A549 (cell line): ENCODE measurements at regions not wholly inside any gene's neighbourhood (a gene's known extent, or its start where the extent isn't known, plus 50 kb on each side); places are given as distances from the start of the nearest gene placed in this dataset.

Source experiments
- ATAC-seq, 2 experiments: fragments of 200-7000 bp in 1 of 2; fragments of >200 bp in 1 of 2; cut with Nextera tagmentation in 1 of 2; cut with Tn5 transposase in 1 of 2; 3 replicates each; pipeline versions ENCODE4 v1.8.0 to v1.9.1; 2018 to 2020; ENCODE audit warnings: mild to moderate bottlenecking in 1 of 2, moderate library complexity in 1 of 2
- CTCF ChIA-PET: fragments of 300-600 bp; sonication (Branson Sonifier 250); formaldehyde crosslinking; extraction: SDS; loops from one replicate; lab custom pipeline; 2021; ENCODE audit warnings: antibody characterized with exemption, inconsistent platforms; lab: Yijun Ruan, JAX
- POLR2A ChIA-PET: fragments of 350-600 bp; formaldehyde crosslinking; extraction: SDS; loops from one replicate; lab custom pipeline; 2021; ENCODE audit warnings: antibody characterized with exemption, inconsistent platforms; lab: Yijun Ruan, JAX
- DNase-seq, 2 experiments: peaks; one replicate each; pipeline versions ENCODE4 v3.0.0 to v3.0.0-alpha.2; 2011 to 2016; ENCODE audit warnings: low read depth in 1 of 2, low spot score in 1 of 2
- FAIRE-seq: peaks from 2 replicates; lab custom pipeline; 2011; peaks lifted over from hg19 to GRCh38; lab: Jason Lieb, UNC
- H3K27ac ChIP-seq, 2 experiments: fragments of >200 bp; sonication (Bioruptor Twin); formaldehyde crosslinking; 3 replicates each; pipeline ENCODE4 v1.5.1; 2016 to 2017
- H3K4me1 ChIP-seq: fragments of >200 bp; sonication (Bioruptor Twin); formaldehyde crosslinking; 3 replicates; pipeline ENCODE4 v1.6.1; 2016
- H3K4me2 ChIP-seq: fragments of >200 bp; sonication (Bioruptor Twin); formaldehyde crosslinking; 3 replicates; pipeline ENCODE4 v1.6.1; 2016
- H3K4me3 ChIP-seq: fragments of >200 bp; sonication (Bioruptor Twin); formaldehyde crosslinking; 3 replicates; pipeline ENCODE4 v1.5.1; 2016
- H3K9me3 ChIP-seq: fragments of >200 bp; sonication (Bioruptor Twin); formaldehyde crosslinking; 3 replicates; pipeline ENCODE4 v1.6.1; 2016
- ATOH8 ChIP-seq: fragments of 250-450 bp; sonication (Bioruptor Pico); IDR thresholded peaks from 2 replicates; pipeline ENCODE4 v1.5.0; 2020; ENCODE audit warnings: low read depth, mild to moderate bottlenecking, moderate library complexity
- CEBPB ChIP-seq, 2 experiments: fragments of >200 bp in 1 of 2; sonication (Bioruptor Twin) in 1 of 2; formaldehyde crosslinking in 1 of 2; IDR thresholded peaks; 2 replicates each; pipeline ENCODE4 v1.6.1; 2012 to 2016
- CHD2 ChIP-seq: fragments of 150-350 bp; IDR thresholded peaks from 2 replicates; pipeline ENCODE4 v1.6.1; 2014; ENCODE audit warnings: low read length; ENCODE audit not compliant: partially characterized antibody
- CHD4 ChIP-seq: fragments of 200-600 bp; sonication (generic); IDR thresholded peaks from 2 replicates; pipeline ENCODE4 v1.6.1; 2016; ENCODE audit warnings: antibody characterized with exemption, mild to moderate bottlenecking, borderline replicate concordance
- CTCF ChIP-seq: fragments of >200 bp; sonication (Bioruptor Twin); formaldehyde crosslinking; IDR thresholded peaks from 3 replicates; pipeline ENCODE4 v1.5.1; 2016
- E2F6 ChIP-seq: IDR thresholded peaks from 2 replicates; pipeline ENCODE4 v1.6.1; 2012; ENCODE audit warnings: low read depth, borderline replicate concordance
- EHMT2 ChIP-seq: fragments of 200-600 bp; sonication (generic); IDR thresholded peaks from 2 replicates; pipeline ENCODE4 v1.6.1; 2016; ENCODE audit warnings: antibody characterized with exemption, low read depth, mild to moderate bottlenecking, moderate library complexity
- FOSL2 ChIP-seq, 2 experiments: fragments of 450-650 bp in 1 of 2; fragments of >200 bp in 1 of 2; sonication (Bioruptor Twin) in 1 of 2; formaldehyde crosslinking; IDR thresholded peaks; 2 replicates each; pipeline versions ENCODE4 v1.5.0 to v1.6.1; 2016 to 2020; ENCODE audit warnings: mild to moderate bottlenecking in 1 of 2, moderate library complexity in 1 of 2
- HDAC2 ChIP-seq: fragments of 200-600 bp; sonication (generic); IDR thresholded peaks from 2 replicates; pipeline ENCODE4 v1.6.1; 2016
- HES2 ChIP-seq: fragments of >200 bp; sonication (Bioruptor Twin); formaldehyde crosslinking; IDR thresholded peaks from 2 replicates; pipeline ENCODE4 v1.6.1; 2016
- HEYL ChIP-seq: fragments of 250-450 bp; sonication (Bioruptor Pico); IDR thresholded peaks from 2 replicates; pipeline ENCODE4 v1.8.0; 2021; ENCODE audit warnings: mild to moderate bottlenecking, moderate library complexity
- HOXA7 ChIP-seq: fragments of 250-450 bp; sonication (Bioruptor Pico); IDR thresholded peaks from 2 replicates; pipeline ENCODE4 v1.5.0; 2020; ENCODE audit warnings: mild to moderate bottlenecking, moderate library complexity
- JUN ChIP-seq, 2 experiments: fragments of >200 bp; sonication (Bioruptor Twin); formaldehyde crosslinking; IDR thresholded peaks; 2 replicates in 1 of 2; 3 replicates in 1 of 2; pipeline ENCODE4 v1.6.1; 2016 to 2017
- JUNB ChIP-seq: fragments of >200 bp; sonication (Bioruptor Twin); formaldehyde crosslinking; IDR thresholded peaks from 2 replicates; pipeline ENCODE4 v1.6.1; 2016
- KDM1A ChIP-seq: fragments of 200-600 bp; sonication (generic); IDR thresholded peaks from 2 replicates; pipeline ENCODE4 v1.6.1; 2016; ENCODE audit warnings: low read depth, mild to moderate bottlenecking
- MAFK ChIP-seq: fragments of 450-650 bp; IDR thresholded peaks from 2 replicates; pipeline ENCODE4 v1.6.1; 2014; ENCODE audit not compliant: partially characterized antibody
- MYC ChIP-seq: IDR thresholded peaks from 2 replicates; pipeline ENCODE4 v1.6.1; 2012; ENCODE audit warnings: mild to moderate bottlenecking, inconsistent platforms, low read length, improper control_type of control experiment, borderline replicate concordance
- NR3C1 ChIP-seq: fragments of >200 bp; sonication (Bioruptor Twin); formaldehyde crosslinking; IDR thresholded peaks from 3 replicates; pipeline ENCODE4 v1.6.1; 2017
- PHF8 ChIP-seq: fragments of 200-600 bp; sonication (generic); IDR thresholded peaks from 2 replicates; pipeline ENCODE4 v1.6.1; 2016; ENCODE audit warnings: low read depth, mild to moderate bottlenecking, antibody characterized with exemption, moderate library complexity, borderline replicate concordance
- POLR2A ChIP-seq: IDR thresholded peaks from 2 replicates; pipeline ENCODE4 v1.6.1; 2012; ENCODE audit warnings: mild to moderate bottlenecking, low read length
- RAD21 ChIP-seq, 2 experiments: fragments of >200 bp in 1 of 2; sonication (Bioruptor Twin) in 1 of 2; formaldehyde crosslinking in 1 of 2; IDR thresholded peaks in 1 of 2; conservative IDR thresholded peaks in 1 of 2; 2 replicates in 1 of 2; 3 replicates in 1 of 2; pipeline ENCODE4 v1.6.1; 2012 to 2018; ENCODE audit warnings: inconsistent platforms in 1 of 2
- RCOR1 ChIP-seq: fragments of 150-350 bp; IDR thresholded peaks from 2 replicates; pipeline ENCODE4 v1.6.1; 2014; ENCODE audit warnings: antibody characterized with exemption, low read length, low read depth
- RFX5 ChIP-seq: fragments of 450-650 bp; IDR thresholded peaks from 2 replicates; pipeline ENCODE4 v1.7.1; 2014; ENCODE audit warnings: antibody characterized with exemption, mild to moderate bottlenecking, moderate library complexity
- RNF2 ChIP-seq: fragments of 200-600 bp; sonication (generic); IDR thresholded peaks from 2 replicates; pipeline ENCODE4 v1.6.1; 2016; ENCODE audit warnings: low read depth, mild to moderate bottlenecking, antibody characterized with exemption, moderate library complexity, borderline replicate concordance
- SREBF2 ChIP-seq: fragments of 450-650 bp; IDR thresholded peaks from 2 replicates; pipeline ENCODE4 v1.6.1; 2014; ENCODE audit warnings: mild to moderate bottlenecking, moderate library complexity
- TP53 ChIP-seq: fragments of 250-450 bp; sonication (Bioruptor Pico); IDR thresholded peaks from 2 replicates; pipeline ENCODE4 v1.5.0; 2021; ENCODE audit warnings: mild to moderate bottlenecking, moderate library complexity
- USF2 ChIP-seq: fragments of 450-650 bp; IDR thresholded peaks from 2 replicates; pipeline ENCODE4 v1.6.1; 2014; ENCODE audit warnings: antibody characterized with exemption
- ZC3H11A ChIP-seq: fragments of 450-650 bp; IDR thresholded peaks from 2 replicates; pipeline ENCODE4 v1.6.1; 2014; ENCODE audit warnings: antibody characterized with exemption, mild to moderate bottlenecking
- ZNF302 ChIP-seq: fragments of 250-450 bp; sonication (Bioruptor Pico); IDR thresholded peaks from 2 replicates; pipeline ENCODE4 v1.9.0; 2021; ENCODE audit warnings: inconsistent platforms, mild to moderate bottlenecking, moderate library complexity
- ZSCAN20 ChIP-seq: fragments of 250-450 bp; sonication (Bioruptor Pico); IDR thresholded peaks from 2 replicates; pipeline ENCODE4 v1.8.0; 2022; ENCODE audit warnings: mild to moderate bottlenecking, moderate library complexity
- WGBS: methylation state at CpG from one replicate; pipeline ENCODE4 v1.1.6; 2017; ENCODE audit errors: missing lambda C conversion rate; 5-methylcytosine and 5-hydroxymethylcytosine counted together

- no peak for TF ChIP-seq HOXA7
- no peak for TF ChIP-seq SREBF2
- no peak for TF ChIP-seq USF2
- TF ChIP-seq RFX5: no peak
- TF ChIP-seq RCOR1: no peak
- FAIRE-seq (no peak), ATAC-seq (no peak)
Observed at GRCh38 chr15:93759629-93760028, 471.7 kb upstream of the MCTP2 start.

GRCh38 chr15:93758824-93759223 is 472.5 kb upstream of the MCTP2 start:
- POLR2A ChIA-PET: no interaction called here
- FAIRE-seq (no peak), ATAC-seq (no peak), DNase-seq (no peak)
- peaks cover 15% of the 10 kb centered on the region; the same call in 1 of the 3 replicates for H3K9me3 ChIP-seq
- no peak overlapping the region for H3K4me3 ChIP-seq
- TF ChIP-seq JUN (IDR thresholded peaks at IDR 0.05) (no peak), KDM1A (no peak), TP53 (CRISPR knock-in tag) (no peak), CHD2 (no peak), CHD4 (no peak), ZSCAN20 (CRISPR knock-in tag) (no peak), JUNB (no peak), HDAC2 (no peak), RNF2 (no peak), ZC3H11A (no peak), EHMT2 (no peak), NR3C1 (no peak), HOXA7 (no peak), HES2 (no peak), E2F6 (no peak), CEBPB (IDR thresholded peaks at IDR 0.05) (no peak), HEYL (no peak), RAD21 (conservative IDR thresholded peaks at IDR 0.05 in 1 of 2, IDR thresholded peaks at IDR 0.05 in 1 of 2) (no peak), MAFK (no peak), FOSL2 (IDR thresholded peaks at IDR 0.05) (no peak), FOSL2 (CRISPR knock-in tag; IDR thresholded peaks at IDR 0.05) (no peak)
- CTCF ChIA-PET: no interaction called here
- no peak overlapping the region for H3K4me2 ChIP-seq
- no peak overlapping the region for H3K27ac ChIP-seq
- no peaks in the 10 kb centered on the region for H3K4me1 ChIP-seq
- WGBS: 1% methylated on average over 2 of the region's 2 CpGs

More at GRCh38 chr15:93759629-93760028, 471.7 kb upstream of the MCTP2 start:
- Histone ChIP-seq H3K9me3 (peaks cover 16% of the 10 kb centered on the region; the same call in 1 of the 3 replicates), H3K4me3 (no peak overlapping the region), H3K27ac (no peak overlapping the region), H3K4me1 (no peaks in the 10 kb centered on the region), H3K4me2 (no peak overlapping the region)
- 23% methylated on average over 3 of the region's 3 CpGs for WGBS
- ChIA-PET CTCF (no interaction called here), POLR2A (no interaction called here)
- DNase-seq: no peak

- no peak overlapping the region for H3K4me2 ChIP-seq
Observed at GRCh38 chr15:93748710-93749109, 482.7 kb upstream of the MCTP2 start.

More at GRCh38 chr15:93748710-93749109, 482.7 kb upstream of the MCTP2 start:
- ChIA-PET POLR2A (no interaction called here), CTCF (no interaction called here)
- TF ChIP-seq HDAC2: no peak
- TF ChIP-seq MAFK: no peak
- TF ChIP-seq CTCF: no peak
- TF ChIP-seq ATOH8 (CRISPR knock-in tag): no peak
- no peak for TF ChIP-seq CHD4
- no peak for TF ChIP-seq CHD2
- TF ChIP-seq ZNF302 (CRISPR knock-in tag): no peak
- TF ChIP-seq POLR2A: no peak
- no peak for TF ChIP-seq PHF8
- TF ChIP-seq MYC: no peak
- TF ChIP-seq RAD21 (conservative IDR thresholded peaks at IDR 0.05 in 1 of 2, IDR thresholded peaks at IDR 0.05 in 1 of 2): no peak
- TF ChIP-seq JUN (IDR thresholded peaks at IDR 0.05): no peak
- Histone ChIP-seq H3K4me1 (no peaks in the 10 kb centered on the region), H3K4me3 (no peak overlapping the region), H3K27ac (no peak overlapping the region), H3K9me3 (peaks cover 11% of the 10 kb centered on the region; the same call in 2 of the 3 replicates)
- no peak for ATAC-seq
- FAIRE-seq: no peak
- DNase-seq: no peak
